ENCODE measurements at regions not wholly inside any gene's neighbourhood (a gene's known extent, or its start where the extent isn't known, plus 50 kb on each side); places are given as distances from the start of the nearest gene placed in this dataset.
"Not testable (repeated sequence)": the region's sequence is repeated elsewhere in the genome, so short reads cannot be mapped to it uniquely, and the experiment has no call there.

DNA sequence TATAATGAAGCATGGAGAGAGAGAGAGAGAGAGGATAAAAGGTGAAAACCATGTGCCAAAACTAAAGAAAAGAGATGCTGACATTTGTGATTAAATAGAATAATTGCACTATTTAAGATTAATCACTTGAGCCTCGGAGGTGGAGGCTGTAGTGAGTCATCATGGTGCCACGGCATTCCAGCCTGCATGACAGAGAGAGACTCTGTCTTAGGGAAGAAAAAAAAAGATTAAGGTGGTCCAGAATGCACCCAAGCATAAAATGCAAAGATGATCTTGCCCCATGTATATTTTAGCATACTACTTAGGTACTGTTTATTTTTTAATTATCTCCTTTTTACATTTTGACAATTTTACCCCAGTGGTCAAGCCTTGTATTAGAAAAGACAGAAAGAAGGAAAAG is 742.5 kb downstream of the SPATA31A1 start:
- not testable (repeated sequence) for DNase-seq

DNA sequence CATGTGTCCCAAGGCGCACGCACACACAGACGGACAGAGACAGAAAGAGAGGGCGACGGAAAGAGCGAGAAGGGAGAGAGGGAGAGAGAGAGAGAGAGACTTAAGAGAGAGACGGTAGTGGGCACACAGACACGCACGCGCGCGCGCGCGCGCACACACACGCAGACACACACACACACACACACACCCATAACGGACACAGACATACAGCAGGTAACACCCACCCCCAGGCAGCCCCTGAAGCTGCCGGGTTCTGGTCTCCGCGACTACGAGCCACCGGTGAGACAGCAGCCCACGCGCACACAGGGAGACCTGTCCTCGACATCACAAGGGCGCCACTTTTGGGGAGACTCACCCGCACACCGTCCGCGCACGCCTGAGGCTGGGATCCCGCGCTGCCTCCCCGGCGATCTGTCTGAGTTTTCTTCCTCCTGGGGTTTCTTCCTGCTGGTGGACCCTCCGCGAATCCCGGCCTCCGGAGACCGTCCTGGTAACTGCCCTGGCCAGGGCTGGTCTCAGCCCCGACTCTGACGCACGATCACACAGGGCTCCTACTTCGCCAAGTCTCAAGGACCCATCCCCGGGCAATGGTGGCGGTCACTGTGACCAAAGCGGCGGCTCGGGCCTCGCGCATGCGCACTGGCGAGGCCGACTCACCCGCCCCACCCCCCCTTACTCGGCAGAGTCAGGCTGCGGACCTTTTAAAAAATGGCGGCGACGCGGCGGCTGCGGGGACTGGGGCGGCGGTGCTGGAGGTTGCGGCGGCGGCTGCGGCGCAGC is 750.7 kb downstream of the SPATA31A1 start:
- peak; percentile 68 for DNase-seq

- DNase-seq: not testable (repeated sequence)
Measured at GRCh38 chr9:40106783-40107248, 751.3 kb downstream of the SPATA31A1 start.

GRCh38 chr9:40107251-40107650 is 751.8 kb downstream of the SPATA31A1 start:
- not testable (repeated sequence) for DNase-seq

DNA sequence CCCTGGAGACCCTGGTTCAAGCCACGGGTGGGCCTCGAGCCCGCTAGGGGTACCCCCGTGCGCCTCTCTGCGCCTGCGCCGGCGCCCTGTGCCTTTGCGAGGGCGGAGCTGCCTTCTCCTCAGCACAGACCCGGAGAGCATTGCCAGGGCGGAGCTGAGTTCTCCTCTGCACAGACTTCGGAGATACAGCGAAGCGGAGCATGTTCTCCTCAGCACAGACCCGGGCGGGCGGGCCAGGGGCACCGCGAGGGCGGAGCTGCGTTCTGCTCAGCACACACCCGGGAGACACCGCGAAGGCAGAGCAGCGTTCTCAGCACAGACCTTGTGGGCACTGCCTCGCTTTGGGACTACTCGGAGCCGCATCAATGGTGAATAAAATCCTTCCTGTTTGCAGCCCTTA is 753.0 kb downstream of the SPATA31A1 start:
- DNase-seq: not testable (repeated sequence)

DNA sequence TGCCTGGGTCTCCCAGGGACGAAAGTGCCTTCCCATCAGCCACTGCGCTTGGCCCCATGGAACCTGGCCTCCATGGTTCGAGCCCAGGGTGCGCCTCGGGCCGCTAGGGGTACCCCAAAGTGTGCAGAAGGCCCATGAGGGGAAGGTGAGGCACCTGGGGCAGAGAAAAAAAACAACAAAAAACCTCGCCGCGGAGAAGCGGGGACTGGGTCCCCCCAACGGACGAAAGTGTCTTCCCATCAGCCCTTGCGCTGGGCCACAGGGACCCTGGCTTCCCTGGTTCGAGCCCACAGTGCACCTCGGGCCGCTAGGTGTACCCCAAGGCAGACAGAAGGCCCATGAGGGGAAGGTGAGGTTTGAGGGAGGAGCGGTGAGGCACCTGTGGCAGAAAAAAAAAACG is 755.3 kb downstream of the SPATA31A1 start:
- DNase-seq: not testable (repeated sequence)

DNA sequence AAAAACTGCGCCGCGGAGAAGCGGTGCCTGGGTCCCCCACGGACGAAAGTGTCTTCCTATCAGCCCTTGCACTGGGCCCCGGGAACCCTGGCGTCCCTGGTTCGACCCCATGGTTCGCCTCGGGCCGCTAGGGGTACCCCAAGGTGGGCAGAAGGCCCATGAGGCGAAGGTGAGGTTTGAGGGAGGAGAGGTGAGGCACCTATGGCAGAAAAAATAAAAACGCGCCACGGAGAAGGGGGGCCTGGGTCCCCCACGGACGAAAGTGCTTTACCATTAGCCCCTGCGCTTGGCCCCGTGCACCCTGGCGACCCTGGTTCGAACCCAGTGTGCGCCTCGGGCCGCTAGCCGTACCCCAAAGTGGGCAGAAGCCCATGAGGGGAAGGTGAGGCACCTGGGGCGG is 756.1 kb downstream of the SPATA31A1 start:
- DNase-seq: peak; percentile 31

- DNase-seq: not testable (repeated sequence)
Measured at GRCh38 chr9:40130598-40130997, 775.1 kb downstream of the SPATA31A1 start.

DNA sequence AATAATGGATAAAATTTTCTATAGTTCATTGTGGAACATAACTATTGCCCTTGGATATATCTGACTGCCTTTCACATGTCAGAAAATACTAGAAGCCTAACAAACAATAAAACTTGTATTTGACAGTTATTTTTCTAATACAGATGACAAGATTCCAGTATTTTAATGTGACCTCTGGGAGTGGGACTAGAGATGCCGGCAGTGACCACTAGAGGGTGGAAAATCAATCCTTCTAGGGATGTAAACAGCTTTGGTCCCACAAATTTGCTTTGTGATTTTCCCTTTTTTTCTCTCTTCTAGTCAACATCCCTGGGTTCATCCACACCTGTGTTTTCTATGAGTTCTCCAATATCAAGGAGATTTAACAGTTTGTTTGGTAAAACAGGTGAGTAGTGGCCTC is 813.7 kb downstream of the SPATA31A1 start:
- DNase-seq: not testable (repeated sequence)

DNA sequence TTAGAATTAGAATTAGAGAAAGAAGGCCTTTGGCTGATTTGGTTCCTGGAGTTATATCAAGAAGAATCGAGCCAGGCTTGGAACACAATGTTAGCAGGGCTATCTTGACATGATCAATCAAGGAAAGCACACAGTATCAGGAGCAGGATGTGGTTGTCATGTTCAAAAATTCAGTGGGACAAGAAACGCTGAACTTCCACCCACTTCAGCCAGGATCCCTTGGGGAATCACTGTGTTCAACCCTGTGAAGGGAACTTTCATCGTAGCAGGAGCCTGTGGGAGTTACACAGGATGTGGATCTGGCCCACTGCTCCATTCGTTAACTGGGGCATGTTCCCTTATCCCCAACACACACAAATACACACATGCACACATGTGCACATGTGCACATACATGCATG is 817.8 kb downstream of the SPATA31A1 start:
- DNase-seq: not testable (repeated sequence)

- DNase-seq: not testable (repeated sequence)
Measured at GRCh38 chr9:40174035-40174434, 818.6 kb downstream of the SPATA31A1 start.

GRCh38 chr9:40177403-40177802 is 821.9 kb downstream of the SPATA31A1 start:
- not testable (repeated sequence) for DNase-seq

GRCh38 chr9:40191403-40191802 is 835.9 kb downstream of the SPATA31A1 start:
- not testable (repeated sequence) for DNase-seq

DNA sequence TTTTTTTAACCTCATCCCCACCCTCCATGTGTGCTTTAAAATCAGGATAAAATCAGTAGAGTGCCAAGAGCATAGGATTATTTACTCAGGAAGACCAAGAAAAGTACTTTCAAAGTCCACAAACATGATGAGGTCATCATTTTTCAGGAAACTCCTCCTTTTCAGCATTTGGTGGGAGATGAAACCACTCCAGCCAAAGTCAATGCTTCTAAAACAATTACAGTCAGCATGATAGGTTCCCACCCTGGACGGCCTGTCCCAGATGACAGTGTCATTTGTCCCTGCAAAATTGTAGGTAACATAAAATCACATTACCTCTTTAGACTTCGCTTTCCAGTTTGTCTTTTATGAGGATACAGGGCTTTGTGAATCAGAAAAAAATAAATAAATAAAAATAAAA is 836.7 kb downstream of the SPATA31A1 start:
- DNase-seq: not testable (repeated sequence)

DNA sequence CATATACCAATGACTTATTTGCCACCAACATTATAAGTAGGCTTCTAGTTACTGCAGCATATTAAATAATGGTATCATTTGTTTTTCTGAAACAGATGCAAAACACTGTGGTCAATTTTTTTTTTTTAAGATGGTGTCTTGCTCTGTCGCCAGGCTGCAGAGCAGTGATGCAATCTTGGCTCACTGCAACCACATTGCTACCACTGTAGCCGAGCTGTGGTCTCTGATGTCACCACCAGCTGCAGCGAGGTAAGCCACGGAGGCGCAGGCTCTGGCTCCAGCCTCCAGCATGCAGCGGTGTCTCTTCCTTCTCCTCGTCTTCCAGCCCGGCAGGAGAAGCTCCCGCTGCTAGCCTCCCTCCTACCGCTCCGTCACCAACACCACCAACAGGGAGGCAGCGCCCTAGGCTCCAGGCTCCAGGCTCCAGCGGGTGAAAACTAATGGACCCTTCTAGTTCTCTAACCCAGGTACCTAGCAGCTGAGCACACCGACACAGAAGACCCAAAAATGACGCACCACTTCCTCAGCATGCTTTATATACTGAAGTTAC is 840.8 kb downstream of the SPATA31A1 start:
- DNase-seq: not testable (repeated sequence)

DNA sequence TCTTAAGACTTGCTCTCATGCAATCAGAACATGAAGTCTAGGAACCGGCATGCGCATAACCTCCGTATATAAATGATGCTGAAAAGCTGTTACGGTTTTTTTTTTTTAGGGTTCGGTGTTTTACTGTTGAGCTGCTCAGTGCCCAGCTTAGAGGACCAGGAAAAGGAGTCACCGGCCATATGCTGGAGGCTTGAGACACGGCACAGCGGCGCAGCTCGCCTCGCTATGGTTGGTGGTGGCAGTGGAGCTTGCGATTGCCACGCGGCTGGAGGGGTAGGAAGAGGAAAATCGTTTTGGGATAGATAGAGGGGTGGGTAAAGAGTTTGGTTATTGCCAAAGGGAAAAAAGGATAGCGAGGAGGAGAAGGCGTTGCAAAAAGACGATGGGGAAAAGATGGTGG is 841.3 kb downstream of the SPATA31A1 start:
- not testable (repeated sequence) for DNase-seq

- not testable (repeated sequence) for DNase-seq
Measured at GRCh38 chr9:40221596-40222233, 866.2 kb downstream of the SPATA31A1 start.

- not testable (repeated sequence) for DNase-seq
Measured at GRCh38 chr9:40222617-40223200, 867.2 kb downstream of the SPATA31A1 start.

DNA sequence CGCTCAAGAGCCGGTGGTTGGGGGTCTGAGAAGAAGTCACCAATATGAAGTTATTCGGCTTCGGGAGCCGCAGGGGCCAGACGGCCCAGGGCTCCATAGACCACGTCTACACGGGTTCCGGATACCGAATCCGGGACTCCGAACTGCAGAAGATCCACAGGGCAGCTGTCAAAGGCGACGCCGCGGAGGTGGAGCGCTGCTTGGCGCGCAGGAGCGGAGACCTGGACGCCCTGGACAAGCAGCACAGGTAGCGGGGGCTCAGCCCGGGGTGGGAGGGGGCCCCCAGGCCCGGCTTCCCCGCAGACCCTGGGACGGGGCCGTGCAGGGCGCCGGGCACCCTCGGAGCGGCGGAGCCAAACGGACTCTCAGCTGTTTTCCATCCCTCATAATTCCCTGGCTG is 867.9 kb downstream of the SPATA31A1 start:
- DNase-seq: peak; percentile 61
